Chondrocyte (in vitro differentiated cells): ENCODE measurements at regions not wholly inside any gene's neighbourhood (a gene's known extent, or its start where the extent isn't known, plus 50 kb on each side); places are given as distances from the start of the nearest gene placed in this dataset.
A peak's percentile ranks its signal among the peaks of the same experiment; 100 is the strongest.

Experiments used
- DNase-seq: peaks from one replicate; pipeline ENCODE4 v3.0.0; 2021; ENCODE audit warnings: mixed read lengths, low spot score
- H3K27ac Mint-ChIP-seq: one replicate; pipeline ENCODE4 v1.8.0; 2021; ENCODE audit warnings: mild to moderate bottlenecking, moderate library complexity, mixed read lengths; ENCODE audit not compliant: unreplicated experiment
- H3K27me3 Mint-ChIP-seq: 2 replicates; pipeline ENCODE4 v1.8.0; 2021; ENCODE audit warnings: low read depth, mixed read lengths
- H3K36me3 Mint-ChIP-seq: 2 replicates; pipeline ENCODE4 v1.8.0; 2021; ENCODE audit warnings: low read depth, mixed read lengths
- H3K4me1 Mint-ChIP-seq: 2 replicates; pipeline ENCODE4 v1.8.0; 2021; ENCODE audit warnings: low read depth, mild to moderate bottlenecking, mixed read lengths
- H3K4me3 Mint-ChIP-seq: one replicate; pipeline ENCODE4 v1.8.0; 2021; ENCODE audit warnings: mild to moderate bottlenecking, moderate library complexity, mixed read lengths; ENCODE audit not compliant: unreplicated experiment
- H3K9me3 Mint-ChIP-seq: 2 replicates; pipeline ENCODE4 v1.8.0; 2021; ENCODE audit warnings: low read depth, mixed read lengths
- TF ChIP-seq, protein P1 (sequence below): fragments of 200-600 bp; sonication (generic); IDR thresholded peaks from 2 replicates; pipeline ENCODE4 v1.5.0; 2021; ENCODE audit warnings: antibody characterized with exemption, mild to moderate bottlenecking, moderate library complexity

DNA sequence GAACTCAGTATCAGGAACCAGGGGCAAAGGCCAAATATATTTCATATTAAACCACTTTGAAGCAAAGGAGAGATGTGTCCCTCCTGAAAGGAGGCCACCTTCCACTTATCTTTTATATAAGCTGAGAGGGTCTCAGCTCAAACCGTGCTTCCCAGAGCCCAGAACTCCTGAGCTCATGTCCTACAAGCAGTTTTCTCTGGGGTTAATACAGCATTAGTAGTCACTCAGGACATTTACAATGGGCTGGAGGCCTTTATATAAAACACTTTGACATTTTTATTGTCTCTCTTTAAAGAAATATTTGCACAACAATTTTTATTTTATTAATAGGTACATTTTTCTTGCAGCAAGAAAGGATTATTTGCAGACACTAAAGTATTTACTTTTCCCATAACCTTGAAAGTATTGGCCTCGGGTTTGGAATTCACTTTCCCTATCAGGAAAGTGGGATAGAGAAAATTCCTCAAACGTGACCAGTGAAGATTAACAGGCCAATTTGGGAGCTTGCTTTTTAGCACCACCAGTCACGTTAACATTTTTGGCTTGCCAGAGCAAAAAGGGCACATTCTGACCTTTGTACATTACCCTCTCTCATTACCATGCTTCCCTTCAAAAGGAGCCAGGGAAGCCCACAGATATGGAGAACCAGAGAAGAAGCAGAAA, 464.9 kb upstream of the NRP1 start:
- no peak for DNase-seq
- no peak overlapping the region for H3K4me3 Mint-ChIP-seq
- TF ChIP-seq, protein P1, sequence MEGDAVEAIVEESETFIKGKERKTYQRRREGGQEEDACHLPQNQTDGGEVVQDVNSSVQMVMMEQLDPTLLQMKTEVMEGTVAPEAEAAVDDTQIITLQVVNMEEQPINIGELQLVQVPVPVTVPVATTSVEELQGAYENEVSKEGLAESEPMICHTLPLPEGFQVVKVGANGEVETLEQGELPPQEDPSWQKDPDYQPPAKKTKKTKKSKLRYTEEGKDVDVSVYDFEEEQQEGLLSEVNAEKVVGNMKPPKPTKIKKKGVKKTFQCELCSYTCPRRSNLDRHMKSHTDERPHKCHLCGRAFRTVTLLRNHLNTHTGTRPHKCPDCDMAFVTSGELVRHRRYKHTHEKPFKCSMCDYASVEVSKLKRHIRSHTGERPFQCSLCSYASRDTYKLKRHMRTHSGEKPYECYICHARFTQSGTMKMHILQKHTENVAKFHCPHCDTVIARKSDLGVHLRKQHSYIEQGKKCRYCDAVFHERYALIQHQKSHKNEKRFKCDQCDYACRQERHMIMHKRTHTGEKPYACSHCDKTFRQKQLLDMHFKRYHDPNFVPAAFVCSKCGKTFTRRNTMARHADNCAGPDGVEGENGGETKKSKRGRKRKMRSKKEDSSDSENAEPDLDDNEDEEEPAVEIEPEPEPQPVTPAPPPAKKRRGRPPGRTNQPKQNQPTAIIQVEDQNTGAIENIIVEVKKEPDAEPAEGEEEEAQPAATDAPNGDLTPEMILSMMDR = no peak
- peaks cover 41% of the 10 kb centered on the region for H3K4me1 Mint-ChIP-seq
- H3K27ac Mint-ChIP-seq = peak overlapping the region; percentile 47
- no peaks in the 10 kb centered on the region for H3K27me3 Mint-ChIP-seq
- H3K9me3 Mint-ChIP-seq = no peaks in the 10 kb centered on the region
- no peaks in the 10 kb centered on the region for H3K36me3 Mint-ChIP-seq

DNA sequence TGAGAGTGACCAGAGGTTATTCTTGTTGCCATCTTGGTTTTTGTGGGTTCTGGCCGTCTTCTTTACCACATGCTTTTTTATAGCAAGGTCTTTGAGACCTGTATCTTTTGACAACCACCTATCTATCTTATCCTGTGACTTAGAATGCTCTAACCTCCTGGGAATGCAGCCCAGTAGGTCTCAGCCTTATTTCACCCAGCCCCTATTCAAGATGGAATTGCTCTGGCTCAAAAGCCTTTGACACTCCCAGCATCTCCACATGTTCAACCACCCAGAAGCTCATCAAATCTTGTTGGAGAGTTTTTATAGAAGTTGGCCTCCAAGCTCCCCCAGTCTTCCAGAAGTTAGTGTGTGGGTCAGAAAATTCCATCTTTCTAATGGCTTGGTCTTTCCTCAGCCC, 464.3 kb upstream of the NRP1 start:
- TF ChIP-seq, protein P1 = no peak
- no peak for DNase-seq

DNA sequence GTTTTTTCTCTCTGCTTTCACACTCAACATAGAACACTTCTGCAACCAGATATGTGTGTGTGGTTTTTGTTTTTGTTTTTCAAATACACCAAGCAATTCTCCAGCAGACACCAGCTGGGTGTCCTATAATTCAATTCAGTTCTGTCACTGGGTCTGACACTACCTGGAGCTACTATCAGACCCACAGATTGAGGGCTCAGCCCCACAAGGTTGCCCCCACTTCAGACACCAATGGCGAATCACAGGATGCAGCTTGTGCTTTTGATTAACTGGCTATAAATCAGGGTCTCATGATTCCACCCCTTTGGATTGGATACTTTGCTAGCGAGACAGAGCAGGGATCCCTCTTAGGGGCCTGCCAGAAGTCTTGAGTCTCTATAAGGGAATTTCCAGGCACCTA, 462.2 kb upstream of the NRP1 start:
- H3K36me3 Mint-ChIP-seq = no peaks in the 10 kb centered on the region
- H3K27me3 Mint-ChIP-seq = no peaks in the 10 kb centered on the region
- H3K4me3 Mint-ChIP-seq = no peak overlapping the region
- no peak for DNase-seq
- no peak overlapping the region for H3K27ac Mint-ChIP-seq
- peaks cover 24% of the 10 kb centered on the region for H3K4me1 Mint-ChIP-seq
- no peaks in the 10 kb centered on the region for H3K9me3 Mint-ChIP-seq
- TF ChIP-seq, protein P1 = no peak

More for the DNA sequence above, 464.3 kb upstream of the NRP1 start:
- H3K27me3 Mint-ChIP-seq = no peaks in the 10 kb centered on the region
- H3K9me3 Mint-ChIP-seq = no peaks in the 10 kb centered on the region
- H3K4me3 Mint-ChIP-seq = no peak overlapping the region
- no peak overlapping the region for H3K27ac Mint-ChIP-seq
- H3K36me3 Mint-ChIP-seq = no peaks in the 10 kb centered on the region
- peaks cover 40% of the 10 kb centered on the region for H3K4me1 Mint-ChIP-seq

DNA sequence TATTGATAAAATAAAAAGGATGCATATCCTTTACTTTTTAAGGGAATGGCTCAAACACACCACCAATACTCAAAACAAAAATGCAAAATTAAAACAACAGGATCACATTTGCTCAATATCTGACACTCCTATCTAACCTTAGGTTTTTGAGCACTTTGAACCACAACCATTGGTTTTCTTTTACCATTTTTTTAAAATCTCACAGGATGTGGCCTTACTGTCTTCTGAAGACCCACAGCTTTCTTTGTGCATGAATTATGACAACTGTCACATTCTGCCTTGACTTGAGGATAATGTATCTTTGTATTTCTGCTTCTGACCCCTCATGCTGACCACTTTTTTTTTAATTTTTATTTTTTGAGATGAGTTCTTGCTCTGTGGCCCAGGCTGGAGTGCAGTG, 461.1 kb upstream of the NRP1 start:
- TF ChIP-seq, protein P1 = no peak
- Mint-ChIP-seq H3K27me3 (no peaks in the 10 kb centered on the region), H3K9me3 (no peaks in the 10 kb centered on the region), H3K4me1 (peaks cover 18% of the 10 kb centered on the region), H3K27ac (no peak overlapping the region), H3K36me3 (no peaks in the 10 kb centered on the region), H3K4me3 (no peak overlapping the region)
- DNase-seq = no peak

DNA sequence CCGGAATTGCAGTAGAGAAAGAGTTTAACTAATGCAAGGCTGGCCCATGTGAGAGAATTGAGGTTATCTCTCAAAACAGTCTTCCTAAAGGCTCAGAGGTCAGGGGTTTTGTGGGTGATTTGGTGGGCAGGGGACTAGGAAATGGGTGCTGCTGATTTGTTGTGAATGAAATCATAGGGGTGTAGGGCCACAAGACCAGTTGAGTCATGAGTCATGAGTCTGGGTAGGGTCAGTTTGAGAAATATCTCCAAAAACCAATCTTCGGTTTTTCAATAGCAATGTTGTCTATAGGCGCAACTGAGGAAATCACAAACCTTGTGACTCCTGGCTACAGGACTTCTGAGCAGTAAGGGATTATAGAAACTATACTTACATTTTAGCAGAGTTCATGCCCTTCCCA, 460.0 kb upstream of the NRP1 start:
- Mint-ChIP-seq H3K9me3 (no peaks in the 10 kb centered on the region), H3K4me3 (no peak overlapping the region), H3K36me3 (no peaks in the 10 kb centered on the region), H3K27me3 (no peaks in the 10 kb centered on the region), H3K4me1 (peaks cover 8% of the 10 kb centered on the region), H3K27ac (no peak overlapping the region)
- TF ChIP-seq, protein P1 = no peak
- DNase-seq = no peak
